ENCODE measurements at regions not wholly inside any gene's neighbourhood (a gene's known extent, or its start where the extent isn't known, plus 50 kb on each side); places are given as distances from the start of the nearest gene placed in this dataset.

DNA sequence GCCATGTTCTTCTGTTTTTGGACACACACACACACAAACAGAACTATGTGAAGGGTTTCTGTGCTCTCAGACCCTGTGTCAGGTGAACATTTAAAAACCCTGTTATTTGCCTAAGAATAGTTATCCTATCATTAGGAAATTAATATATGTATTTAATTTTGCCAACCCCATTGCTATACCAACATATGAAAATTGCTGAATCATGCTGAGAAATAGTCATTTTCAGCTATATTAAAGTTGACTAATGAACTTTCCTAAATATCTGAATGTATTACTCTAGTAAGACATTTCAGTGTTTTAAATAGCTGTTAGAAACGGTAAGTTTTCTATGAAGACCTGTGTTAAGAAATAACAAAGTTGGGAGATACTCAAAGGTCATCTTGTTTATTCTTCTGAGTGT, 596.9 kb upstream of the GRM7 start:
- H3K36me3 ChIP-seq = no peaks in the 10 kb centered on the region
- peaks cover 3% of the 10 kb centered on the region for H3K27me3 ChIP-seq (ENCODE audit: insufficient read depth, low read depth, severe bottlenecking)
- H3K27ac ChIP-seq = no peak overlapping the region
- TF ChIP-seq, protein P1, sequence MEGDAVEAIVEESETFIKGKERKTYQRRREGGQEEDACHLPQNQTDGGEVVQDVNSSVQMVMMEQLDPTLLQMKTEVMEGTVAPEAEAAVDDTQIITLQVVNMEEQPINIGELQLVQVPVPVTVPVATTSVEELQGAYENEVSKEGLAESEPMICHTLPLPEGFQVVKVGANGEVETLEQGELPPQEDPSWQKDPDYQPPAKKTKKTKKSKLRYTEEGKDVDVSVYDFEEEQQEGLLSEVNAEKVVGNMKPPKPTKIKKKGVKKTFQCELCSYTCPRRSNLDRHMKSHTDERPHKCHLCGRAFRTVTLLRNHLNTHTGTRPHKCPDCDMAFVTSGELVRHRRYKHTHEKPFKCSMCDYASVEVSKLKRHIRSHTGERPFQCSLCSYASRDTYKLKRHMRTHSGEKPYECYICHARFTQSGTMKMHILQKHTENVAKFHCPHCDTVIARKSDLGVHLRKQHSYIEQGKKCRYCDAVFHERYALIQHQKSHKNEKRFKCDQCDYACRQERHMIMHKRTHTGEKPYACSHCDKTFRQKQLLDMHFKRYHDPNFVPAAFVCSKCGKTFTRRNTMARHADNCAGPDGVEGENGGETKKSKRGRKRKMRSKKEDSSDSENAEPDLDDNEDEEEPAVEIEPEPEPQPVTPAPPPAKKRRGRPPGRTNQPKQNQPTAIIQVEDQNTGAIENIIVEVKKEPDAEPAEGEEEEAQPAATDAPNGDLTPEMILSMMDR (IDR thresholded peaks at IDR 0.05; ENCODE audit: low read depth, low read length) = no peak
- H3K9me3 ChIP-seq (ENCODE audit: severe bottlenecking) = no peaks in the 10 kb centered on the region
- no peak overlapping the region for H3K4me3 ChIP-seq (ENCODE audit: low read depth, low read length)
- DNase-seq = no peak

DNA sequence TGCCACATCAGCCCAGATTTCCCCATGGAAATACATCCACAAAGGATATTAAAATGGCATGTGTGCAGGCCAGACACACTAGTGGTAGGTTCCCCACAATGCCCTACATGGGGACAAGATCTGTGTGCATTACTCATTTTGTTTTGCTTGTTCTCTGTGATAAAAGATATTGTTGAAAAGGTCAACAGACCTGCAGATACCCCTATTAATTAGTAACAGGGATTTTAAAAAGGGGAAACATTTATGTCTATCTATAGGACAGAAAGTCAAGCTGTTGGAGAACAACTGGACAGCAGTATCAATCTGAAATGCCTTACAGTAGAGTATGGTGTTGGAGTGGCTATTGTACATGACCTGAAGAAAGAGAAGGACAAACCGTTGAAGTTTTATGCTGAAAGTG, 596.0 kb upstream of the GRM7 start:
- TF ChIP-seq, protein P1 (IDR thresholded peaks at IDR 0.05; ENCODE audit: low read depth, low read length) = no peak
- H3K36me3 ChIP-seq = no peaks in the 10 kb centered on the region
- H3K27me3 ChIP-seq (ENCODE audit: insufficient read depth, low read depth, severe bottlenecking) = peaks cover 3% of the 10 kb centered on the region
- no peak overlapping the region for H3K4me3 ChIP-seq (ENCODE audit: low read depth, low read length)
- DNase-seq = no peak
- H3K27ac ChIP-seq = no peak overlapping the region
- no peaks in the 10 kb centered on the region for H3K9me3 ChIP-seq (ENCODE audit: severe bottlenecking)

DNA sequence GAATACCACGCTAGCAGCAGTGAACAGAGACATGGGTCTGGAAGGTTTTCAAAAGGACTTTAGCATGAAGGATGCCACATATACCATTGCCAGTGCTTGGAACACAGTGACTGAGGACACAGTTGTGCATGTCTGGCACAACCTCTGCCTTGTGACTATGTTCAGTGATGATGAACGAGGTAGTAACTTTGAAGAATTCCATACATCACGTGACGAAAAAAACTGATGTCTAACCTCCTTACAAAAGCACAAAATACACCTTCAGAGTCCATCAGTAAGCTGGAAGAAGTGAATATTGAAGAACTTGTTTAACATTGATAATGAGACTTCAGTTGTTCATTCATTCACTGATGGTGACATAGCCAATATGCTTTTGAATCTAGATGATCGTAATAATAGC, 594.8 kb upstream of the GRM7 start:
- Histone ChIP-seq H3K4me3 (ENCODE audit: low read depth, low read length) (no peak overlapping the region), H3K36me3 (no peaks in the 10 kb centered on the region), H3K27me3 (ENCODE audit: insufficient read depth, low read depth, severe bottlenecking) (no peaks in the 10 kb centered on the region), H3K27ac (no peak overlapping the region), H3K9me3 (ENCODE audit: severe bottlenecking) (no peaks in the 10 kb centered on the region)
- TF ChIP-seq, protein P1 (IDR thresholded peaks at IDR 0.05; ENCODE audit: low read depth, low read length) = no peak
- no peak for DNase-seq

DNA sequence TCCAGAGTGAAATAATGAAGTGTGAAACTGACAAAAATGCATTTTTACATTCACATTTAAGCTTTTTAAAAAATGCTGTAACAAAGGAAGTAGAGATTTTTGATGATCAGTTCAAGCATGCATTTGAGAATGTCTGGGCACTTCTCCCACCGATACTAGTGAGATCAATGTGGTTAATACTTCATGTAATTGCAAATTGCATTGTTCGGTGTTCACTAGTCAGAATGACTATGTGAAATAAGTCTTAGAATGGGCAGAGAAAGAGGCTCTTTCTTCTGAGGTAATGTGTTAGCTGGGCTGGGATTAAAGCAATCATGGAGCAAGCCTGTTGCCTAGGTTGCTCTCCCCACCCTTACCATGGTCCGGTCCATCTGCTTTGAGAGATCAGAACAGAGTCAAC, 587.0 kb upstream of the GRM7 start:
- Histone ChIP-seq H3K9me3 (ENCODE audit: severe bottlenecking) (no peaks in the 10 kb centered on the region), H3K4me3 (ENCODE audit: low read depth, low read length) (no peak overlapping the region), H3K27ac (no peak overlapping the region), H3K36me3 (no peaks in the 10 kb centered on the region), H3K27me3 (ENCODE audit: insufficient read depth, low read depth, severe bottlenecking) (peaks cover 2% of the 10 kb centered on the region)
- no peak for DNase-seq
- TF ChIP-seq, protein P1 (IDR thresholded peaks at IDR 0.05; ENCODE audit: low read depth, low read length) = no peak

DNA sequence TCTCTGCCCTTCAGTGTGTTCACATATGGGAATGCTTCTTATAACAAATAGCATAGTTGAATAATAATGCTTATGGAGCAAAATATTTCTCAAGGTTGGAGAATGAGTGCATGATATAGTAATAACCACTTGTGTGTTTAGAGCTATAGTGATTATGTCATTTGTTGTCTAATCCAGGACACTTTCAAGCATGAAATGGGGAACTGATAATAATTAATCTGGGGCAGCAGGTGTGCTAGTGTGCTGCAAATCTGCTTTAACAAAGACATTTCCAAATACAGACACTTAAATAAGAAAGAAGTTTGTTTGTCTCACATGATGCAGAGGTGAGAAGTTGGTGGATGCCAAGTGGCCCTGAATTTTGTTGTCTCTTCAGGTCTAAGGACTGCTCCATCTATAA, 579.3 kb upstream of the GRM7 start:
- Histone ChIP-seq H3K36me3 (no peaks in the 10 kb centered on the region), H3K9me3 (ENCODE audit: severe bottlenecking) (no peaks in the 10 kb centered on the region), H3K27me3 (ENCODE audit: insufficient read depth, low read depth, severe bottlenecking) (peaks cover 4% of the 10 kb centered on the region), H3K27ac (no peak overlapping the region), H3K4me3 (ENCODE audit: low read depth, low read length) (no peak overlapping the region)
- DNase-seq = no peak
- TF ChIP-seq, protein P1 (IDR thresholded peaks at IDR 0.05; ENCODE audit: low read depth, low read length) = no peak

DNA sequence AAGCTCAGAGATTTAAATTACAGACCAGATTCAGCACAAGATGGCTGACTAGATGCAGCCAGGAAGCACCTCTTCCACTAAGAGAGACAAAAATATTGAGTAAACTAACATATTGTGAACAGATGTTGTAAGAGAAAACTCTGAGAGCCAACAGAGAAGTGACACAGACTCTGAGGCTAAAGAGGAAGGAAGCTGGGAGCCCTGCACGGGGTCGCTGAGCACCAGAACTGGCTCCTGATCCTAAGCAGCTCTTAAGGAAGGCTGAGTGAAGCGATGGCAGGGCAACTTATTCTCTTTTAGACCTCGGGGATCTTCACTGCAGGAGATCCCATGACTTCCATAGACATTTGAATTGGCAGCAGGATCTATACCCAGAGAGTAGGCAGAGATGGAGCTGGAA, 578.0 kb upstream of the GRM7 start:
- Histone ChIP-seq H3K27ac (no peak overlapping the region), H3K27me3 (ENCODE audit: insufficient read depth, low read depth, severe bottlenecking) (peaks cover 12% of the 10 kb centered on the region), H3K36me3 (no peaks in the 10 kb centered on the region), H3K9me3 (ENCODE audit: severe bottlenecking) (no peaks in the 10 kb centered on the region), H3K4me3 (ENCODE audit: low read depth, low read length) (no peak overlapping the region)
- no peak for DNase-seq
- TF ChIP-seq, protein P1 (IDR thresholded peaks at IDR 0.05; ENCODE audit: low read depth, low read length) = no peak

Measured in WERI-Rb-1 (cell line).